CD8-positive, alpha-beta memory T cell (primary cell): ENCODE measurements at regions not wholly inside any gene's neighbourhood (a gene's known extent, or its start where the extent isn't known, plus 50 kb on each side); places are given as distances from the start of the nearest gene placed in this dataset.
"Not testable (repeated sequence)": the region's sequence is repeated elsewhere in the genome, so short reads cannot be mapped to it uniquely, and the experiment has no call there.

Source experiments
- CTCF ChIA-PET: fragments of 350-600 bp; sonication (Branson Sonifier 250); formaldehyde crosslinking; loops from one replicate; lab custom pipeline; 2021; ENCODE audit warnings: antibody characterized with exemption; lab: Charles Lee
- POLR2A ChIA-PET: fragments of 350-600 bp; sonication (Branson Sonifier 250); formaldehyde crosslinking; loops from one replicate; lab custom pipeline; 2021; ENCODE audit warnings: antibody characterized with exemption; lab: Charles Lee
- DNase-seq, 5 donors: peaks; one replicate each; pipeline versions ENCODE4 v3.0.0 to v3.0.0-alpha.2; 2020 to 2022; ENCODE audit warnings: mixed read lengths in 1 of 5
- H3K27ac ChIP-seq: one replicate; pipeline ENCODE4 v1.7.0; 2013; ENCODE audit warnings: low read depth, mild to moderate bottlenecking, low read length, moderate library complexity
- H3K27me3 ChIP-seq: 2 replicates; pipeline ENCODE4 v1.7.0; 2013; ENCODE audit warnings: low read length, mild to moderate bottlenecking; ENCODE audit not compliant: insufficient read depth, poor library complexity, severe bottlenecking
- H3K36me3 ChIP-seq: 2 replicates; pipeline ENCODE4 v1.7.0; 2013; ENCODE audit warnings: mild to moderate bottlenecking, low read length, moderate library complexity; ENCODE audit not compliant: insufficient read depth
- H3K4me1 ChIP-seq: 2 replicates; pipeline ENCODE4 v1.7.0; 2013; ENCODE audit warnings: mild to moderate bottlenecking, low read length, moderate library complexity; ENCODE audit not compliant: insufficient read depth
- H3K4me3 ChIP-seq: 2 replicates; pipeline ENCODE4 v1.7.0; 2013; ENCODE audit warnings: mild to moderate bottlenecking, low read length
- H3K9me3 ChIP-seq: 2 replicates; pipeline ENCODE4 v1.7.0; 2013; ENCODE audit warnings: mild to moderate bottlenecking, low read length
- H3K27ac Mint-ChIP-seq, 8 donors: one replicate each; pipeline ENCODE4 v1.8.0; 2020 to 2021; ENCODE audit warnings: mixed read lengths in 8 of 8, mild to moderate bottlenecking in 6 of 8, inconsistent platforms in 3 of 8, moderate library complexity in 3 of 8
- H3K27me3 Mint-ChIP-seq, 2 donors: one replicate each; pipeline ENCODE4 v1.8.0; 2020 to 2021; ENCODE audit warnings: mixed read lengths in 2 of 2, mild to moderate bottlenecking in 1 of 2, moderate library complexity in 1 of 2
- H3K36me3 Mint-ChIP-seq, 3 donors: one replicate each; pipeline ENCODE4 v1.8.0; 2020 to 2021; ENCODE audit warnings: mixed read lengths in 3 of 3, inconsistent platforms in 1 of 3, mild to moderate bottlenecking in 1 of 3
- H3K4me1 Mint-ChIP-seq, 3 donors: one replicate each; pipeline ENCODE4 v1.8.0; 2020 to 2021; ENCODE audit warnings: mixed read lengths in 3 of 3, inconsistent platforms in 1 of 3, mild to moderate bottlenecking in 1 of 3
- H3K4me3 Mint-ChIP-seq, 7 donors: one replicate each; pipeline ENCODE4 v1.8.0; 2020 to 2021; ENCODE audit warnings: mixed read lengths in 7 of 7, mild to moderate bottlenecking in 6 of 7, moderate library complexity in 4 of 7, inconsistent platforms in 2 of 7
- H3K9me3 Mint-ChIP-seq, 5 donors: one replicate each; pipeline ENCODE4 v1.8.0; 2020 to 2022; ENCODE audit warnings: mixed read lengths in 5 of 5, mild to moderate bottlenecking in 3 of 5, moderate library complexity in 2 of 5, inconsistent platforms in 1 of 5

DNA sequence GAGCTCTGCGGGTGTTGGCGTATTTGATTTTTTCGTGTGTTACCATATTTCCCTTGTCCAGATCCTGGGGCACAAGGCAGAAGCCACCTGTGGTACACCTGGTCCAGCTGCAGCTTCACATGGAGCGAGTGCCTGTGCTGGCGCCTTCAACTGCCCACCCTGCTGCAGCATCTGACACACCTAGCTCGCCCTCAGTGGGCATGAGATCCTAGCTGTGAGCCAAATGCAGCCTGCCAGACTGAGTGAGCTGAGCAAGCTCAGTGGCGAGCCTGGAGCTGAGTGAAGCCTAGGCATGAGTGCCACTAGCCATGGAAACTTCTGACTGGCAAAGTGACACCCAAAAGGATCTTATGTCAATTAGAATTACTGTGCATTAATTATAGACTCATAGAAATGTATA is 1226.8 kb upstream of the FLRT2 start:
- Histone ChIP-seq H3K36me3 (no peaks in the 10 kb centered on the region), H3K4me3 (no peak overlapping the region), H3K27me3 (no peaks in the 10 kb centered on the region), H3K27ac (no peak overlapping the region), H3K4me1 (no peaks in the 10 kb centered on the region), H3K9me3 (no peaks in the 10 kb centered on the region)
- CTCF ChIA-PET, result no interaction called here
- Mint-ChIP-seq H3K9me3 (peaks cover 8 to 26% (median 15%) of the 10 kb centered on the region in 5 donors), H3K27ac (no peak overlapping the region), H3K4me1 (no peaks in the 10 kb centered on the region), H3K4me3 (no peak overlapping the region), H3K27me3 (no peaks in the 10 kb centered on the region), H3K36me3 (no peaks in the 10 kb centered on the region)
- POLR2A ChIA-PET, result no interaction called here
- no peak for DNase-seq

- H3K36me3 ChIP-seq, result no peaks in the 10 kb centered on the region
- Mint-ChIP-seq H3K27me3 (no peaks in the 10 kb centered on the region), H3K4me3 (no peak overlapping the region), H3K36me3 (no peaks in the 10 kb centered on the region), H3K4me1 (no peaks in the 10 kb centered on the region), H3K9me3 (peaks cover 9 to 35% (median 17%) of the 10 kb centered on the region in 5 donors), H3K27ac (no peak overlapping the region)
- DNase-seq, result no peak
- H3K4me3 ChIP-seq, result no peak overlapping the region
- H3K9me3 ChIP-seq, result peaks cover 7% of the 10 kb centered on the region
- no peaks in the 10 kb centered on the region for H3K4me1 ChIP-seq
- ChIA-PET POLR2A (no interaction called here), CTCF (no interaction called here)
- no peaks in the 10 kb centered on the region for H3K27me3 ChIP-seq
- H3K27ac ChIP-seq, result no peak overlapping the region
These were observed 1217.4 kb upstream of the FLRT2 start for GRCh38 chr14:84312551-84312950.

DNA sequence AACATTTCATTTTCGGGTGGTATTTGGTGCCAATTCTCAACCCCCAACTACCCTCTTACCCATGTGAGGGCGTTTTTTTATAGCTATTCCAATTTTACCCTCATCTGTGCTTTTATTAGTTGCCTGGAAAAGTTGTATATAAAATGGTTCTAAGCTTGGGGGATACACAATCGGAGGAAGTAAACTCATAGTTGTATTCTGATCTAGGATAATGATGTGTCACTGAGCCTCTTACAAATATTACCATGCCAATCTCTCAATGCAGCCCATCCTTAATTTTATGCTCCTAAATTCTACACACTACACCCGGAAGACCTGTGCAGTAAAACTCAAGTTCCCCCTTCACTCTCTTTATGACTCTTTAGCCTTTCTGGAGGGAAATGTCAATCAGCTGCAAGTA is 1206.5 kb upstream of the FLRT2 start:
- H3K9me3 ChIP-seq, result no peaks in the 10 kb centered on the region
- H3K4me1 ChIP-seq, result no peaks in the 10 kb centered on the region
- CTCF ChIA-PET, result no interaction called here
- POLR2A ChIA-PET, result no interaction called here
- Mint-ChIP-seq H3K9me3 (peaks cover 3 to 56% (median 17%) of the 10 kb centered on the region in 5 donors), H3K36me3 (no peaks in the 10 kb centered on the region), H3K27ac (no peak overlapping the region), H3K4me3 (no peak overlapping the region), H3K27me3 (no peaks in the 10 kb centered on the region), H3K4me1 (no peaks in the 10 kb centered on the region)
- no peaks in the 10 kb centered on the region for H3K36me3 ChIP-seq
- H3K4me3 ChIP-seq, result no peak overlapping the region
- H3K27me3 ChIP-seq, result no peaks in the 10 kb centered on the region
- no peak for DNase-seq
- H3K27ac ChIP-seq, result no peak overlapping the region

DNA sequence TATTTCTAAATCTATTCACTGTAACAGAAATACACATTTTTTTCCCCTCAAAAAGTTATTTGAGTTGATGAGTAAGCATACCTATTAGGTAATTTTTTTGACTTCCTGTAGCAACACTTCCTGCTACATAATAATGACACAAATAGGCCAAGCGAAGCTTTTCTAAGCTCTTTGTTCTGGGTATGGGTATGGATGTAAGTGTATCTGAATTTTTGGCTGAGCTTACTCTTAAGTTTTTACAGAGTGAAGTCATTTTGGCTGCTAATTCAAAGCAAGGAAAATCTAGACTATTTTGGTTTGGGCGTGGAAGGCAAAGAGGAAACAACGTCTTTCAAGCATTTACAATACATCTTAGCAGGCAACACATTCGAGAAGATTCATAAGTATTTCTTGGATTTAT is 1206.0 kb upstream of the FLRT2 start:
- CTCF ChIA-PET, result no interaction called here

DNA sequence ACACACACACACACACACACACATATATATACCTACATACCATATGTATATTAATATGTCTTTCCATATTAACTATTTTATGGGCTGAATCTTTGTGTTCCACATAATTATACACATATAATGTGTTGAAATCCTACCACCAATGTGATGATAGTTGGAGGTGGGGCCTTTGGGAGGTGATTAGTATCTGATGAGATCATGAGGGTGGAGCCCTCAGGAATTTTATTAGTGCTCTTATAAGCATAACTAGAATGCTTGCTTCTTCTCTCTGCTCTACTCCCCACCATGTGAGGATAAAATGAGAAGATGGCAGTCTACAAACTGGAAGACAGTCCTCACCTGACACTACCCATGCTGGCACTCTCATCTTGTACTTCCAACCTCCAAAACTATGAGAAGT is 1193.5 kb upstream of the FLRT2 start:
- no peaks in the 10 kb centered on the region for H3K9me3 ChIP-seq
- Mint-ChIP-seq H3K27ac (no peak overlapping the region), H3K4me3 (no peak overlapping the region), H3K9me3 (peaks cover 7 to 29% (median 24%) of the 10 kb centered on the region in 5 donors), H3K36me3 (no peaks in the 10 kb centered on the region), H3K27me3 (no peaks in the 10 kb centered on the region), H3K4me1 (no peaks in the 10 kb centered on the region)
- H3K36me3 ChIP-seq, result no peaks in the 10 kb centered on the region
- CTCF ChIA-PET, result no interaction called here
- POLR2A ChIA-PET, result no interaction called here
- H3K4me1 ChIP-seq, result no peaks in the 10 kb centered on the region
- no peaks in the 10 kb centered on the region for H3K27me3 ChIP-seq
- no peak overlapping the region for H3K27ac ChIP-seq
- H3K4me3 ChIP-seq, result no peak overlapping the region
- DNase-seq, result no peak

More for the DNA sequence above, 1206.0 kb upstream of the FLRT2 start:
- H3K36me3 Mint-ChIP-seq, result no peaks in the 10 kb centered on the region
- no peak for DNase-seq
- Histone ChIP-seq H3K9me3 (no peaks in the 10 kb centered on the region), H3K27ac (no peak overlapping the region), H3K27me3 (no peaks in the 10 kb centered on the region), H3K4me3 (no peak overlapping the region), H3K4me1 (no peaks in the 10 kb centered on the region), H3K36me3 (no peaks in the 10 kb centered on the region)
- peaks cover 3 to 57% (median 17%) of the 10 kb centered on the region in 5 donors for H3K9me3 Mint-ChIP-seq
- no peak overlapping the region for H3K27ac Mint-ChIP-seq
- H3K4me1 Mint-ChIP-seq, result no peaks in the 10 kb centered on the region
- POLR2A ChIA-PET, result no interaction called here
- H3K27me3 Mint-ChIP-seq, result no peaks in the 10 kb centered on the region
- no peak overlapping the region for H3K4me3 Mint-ChIP-seq

DNA sequence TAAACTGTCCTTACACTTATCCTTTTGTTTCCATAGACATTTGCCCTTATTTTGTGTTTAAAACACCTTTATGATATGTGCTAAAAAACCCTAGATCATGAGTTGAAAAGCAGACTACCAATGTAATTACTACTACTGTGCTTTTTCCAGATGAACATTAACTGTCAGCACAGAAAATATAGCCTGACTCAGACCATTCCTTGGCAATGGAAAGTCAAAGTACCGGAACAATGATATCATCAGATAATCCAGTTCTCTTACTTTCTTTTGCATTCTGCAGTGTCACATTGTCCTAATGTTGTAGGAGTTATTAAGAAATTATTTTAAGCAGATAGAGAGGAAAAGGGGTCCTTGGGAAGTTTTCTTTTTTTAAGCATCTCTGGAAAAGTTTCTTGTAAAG is 1189.0 kb upstream of the FLRT2 start:
- no peaks in the 10 kb centered on the region for H3K4me1 Mint-ChIP-seq
- no peaks in the 10 kb centered on the region for H3K36me3 Mint-ChIP-seq
- H3K4me3 ChIP-seq, result no peak overlapping the region
- no peaks in the 10 kb centered on the region for H3K36me3 ChIP-seq
- no peaks in the 10 kb centered on the region for H3K4me1 ChIP-seq
- DNase-seq, result no peak
- H3K27me3 ChIP-seq, result no peaks in the 10 kb centered on the region
- no peak overlapping the region for H3K27ac ChIP-seq
- POLR2A ChIA-PET, result no interaction called here
- H3K9me3 Mint-ChIP-seq, result peaks cover 2 to 27% (median 19%) of the 10 kb centered on the region in 5 donors
- CTCF ChIA-PET, result no interaction called here
- H3K27ac Mint-ChIP-seq, result no peak overlapping the region
- no peaks in the 10 kb centered on the region for H3K9me3 ChIP-seq
- no peak overlapping the region for H3K4me3 Mint-ChIP-seq
- no peaks in the 10 kb centered on the region for H3K27me3 Mint-ChIP-seq

DNA sequence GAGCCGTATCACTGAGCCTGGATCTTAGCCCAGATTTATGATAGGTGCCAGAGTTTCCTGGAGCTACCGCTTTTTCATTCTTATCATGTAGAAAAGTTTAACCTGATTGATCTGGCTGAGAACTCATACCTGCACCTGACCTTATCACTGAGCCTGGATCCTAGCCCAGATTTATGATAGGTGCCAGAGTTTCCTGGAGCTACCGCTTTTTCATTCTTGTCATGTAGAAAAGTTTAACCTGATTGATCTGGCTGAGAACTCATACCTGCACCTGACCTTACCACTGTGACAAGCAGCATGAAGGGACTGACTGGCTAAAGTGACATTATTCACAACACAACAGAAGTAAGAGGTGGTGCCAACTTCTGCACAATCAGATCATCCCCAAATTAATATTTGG is 1188.1 kb upstream of the FLRT2 start:
- H3K27me3 Mint-ChIP-seq, H3K4me3 ChIP-seq, H3K27ac Mint-ChIP-seq, H3K36me3 Mint-ChIP-seq, CTCF ChIA-PET, H3K27me3 ChIP-seq, H3K4me3 Mint-ChIP-seq, H3K4me1 ChIP-seq, H3K27ac ChIP-seq, H3K4me1 Mint-ChIP-seq, DNase-seq, H3K36me3 ChIP-seq, POLR2A ChIA-PET, H3K9me3 ChIP-seq: not testable (repeated sequence)
- peaks cover 2 to 23% (median 17%) of the 10 kb centered on the region in 5 donors for H3K9me3 Mint-ChIP-seq

DNA sequence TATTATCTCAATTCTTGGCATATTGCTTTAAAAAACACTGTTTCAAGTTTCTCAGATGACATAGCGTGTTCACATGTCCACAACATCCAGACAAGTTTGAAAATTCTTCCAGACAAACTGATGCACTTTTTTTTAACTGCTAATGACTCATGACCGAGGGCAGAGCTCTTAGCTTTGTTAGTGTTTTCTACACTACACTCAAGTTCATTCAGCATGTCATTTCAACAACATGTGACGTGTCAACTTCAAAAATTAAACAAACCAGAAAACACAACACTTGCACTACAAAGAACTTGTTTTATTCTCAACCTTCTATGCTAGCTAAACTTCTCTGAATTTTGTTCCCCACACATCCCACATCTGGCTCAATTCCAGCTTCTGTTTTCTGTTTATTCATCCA is 1186.3 kb upstream of the FLRT2 start:
- Histone ChIP-seq H3K36me3 (no peaks in the 10 kb centered on the region), H3K9me3 (no peaks in the 10 kb centered on the region), H3K27ac (no peak overlapping the region), H3K4me1 (no peaks in the 10 kb centered on the region), H3K27me3 (no peaks in the 10 kb centered on the region), H3K4me3 (no peak overlapping the region)
- Mint-ChIP-seq H3K36me3 (no peaks in the 10 kb centered on the region), H3K27me3 (no peaks in the 10 kb centered on the region), H3K4me3 (no peak overlapping the region), H3K27ac (no peak overlapping the region), H3K9me3 (peaks cover 2 to 26% (median 14%) of the 10 kb centered on the region in 5 donors), H3K4me1 (no peaks in the 10 kb centered on the region)
- POLR2A ChIA-PET, result no interaction called here
- CTCF ChIA-PET, result no interaction called here
- no peak for DNase-seq

- H3K27ac Mint-ChIP-seq, result no peak overlapping the region
- H3K9me3 Mint-ChIP-seq, result peaks cover 2 to 33% (median 19%) of the 10 kb centered on the region in 5 donors
- Histone ChIP-seq H3K27ac (no peak overlapping the region), H3K4me3 (no peak overlapping the region), H3K36me3 (no peaks in the 10 kb centered on the region), H3K4me1 (no peaks in the 10 kb centered on the region), H3K27me3 (no peaks in the 10 kb centered on the region), H3K9me3 (no peaks in the 10 kb centered on the region)
- no peaks in the 10 kb centered on the region for H3K27me3 Mint-ChIP-seq
- H3K36me3 Mint-ChIP-seq, result no peaks in the 10 kb centered on the region
- H3K4me3 Mint-ChIP-seq, result no peak overlapping the region
- no peaks in the 10 kb centered on the region for H3K4me1 Mint-ChIP-seq
- POLR2A ChIA-PET, result no interaction called here
- CTCF ChIA-PET, result no interaction called here
- no peak for DNase-seq
These were observed 1178.3 kb upstream of the FLRT2 start for GRCh38 chr14:84351646-84352045.
